HL-60 (cell line): ENCODE measurements at regions not wholly inside any gene's neighbourhood (a gene's known extent, or its start where the extent isn't known, plus 50 kb on each side); places are given as distances from the start of the nearest gene placed in this dataset.

Experiments
- DNase-seq, 2 experiments: peaks; one replicate each; pipeline ENCODE4 v3.0.0-alpha.2; 2010 to 2020; ENCODE audit warnings: low read depth in 1 of 2, low spot score in 1 of 2
- H3K27ac ChIP-seq: fragments of 250-450 bp; sonication (Bioruptor Pico); replicated peaks from 2 replicates; pipeline ENCODE4 v1.5.1; 2020; ENCODE audit warnings: mild to moderate bottlenecking, moderate library complexity
- H3K27me3 ChIP-seq: fragments of 250-450 bp; sonication (Bioruptor Pico); 2 replicates; pipeline ENCODE4 v1.5.1; 2021; ENCODE audit warnings: mild to moderate bottlenecking, moderate library complexity; ENCODE audit not compliant: insufficient read depth, poor library complexity, severe bottlenecking
- H3K4me3 ChIP-seq: replicated peaks from 2 replicates; pipeline ENCODE4 v1.5.1; 2011; ENCODE audit warnings: mild to moderate bottlenecking, control low read depth, low read length; ENCODE audit not compliant: insufficient read depth
- CTCF ChIP-seq: IDR thresholded peaks from one replicate; pipeline ENCODE4 v1.5.1; 2011; ENCODE audit warnings: low read length, control low read depth, inconsistent platforms; ENCODE audit not compliant: insufficient read depth
- GABPA ChIP-seq: IDR thresholded peaks from 2 replicates; pipeline ENCODE4 v1.6.1; 2012; ENCODE audit warnings: low read depth
- POLR2AphosphoS5 ChIP-seq: IDR thresholded peaks from 2 replicates; pipeline ENCODE4 v1.6.1; 2012; ENCODE audit warnings: low read depth
- SPI1 ChIP-seq: IDR thresholded peaks from 2 replicates; pipeline ENCODE4 v1.6.1; 2012; ENCODE audit warnings: low read depth, mild to moderate bottlenecking, borderline replicate concordance
- TF ChIP-seq, protein P1 (sequence below): IDR thresholded peaks from 2 replicates; pipeline ENCODE4 v1.6.1; 2012; ENCODE audit warnings: low read depth; ENCODE audit not compliant: insufficient replicate concordance

- TF ChIP-seq CTCF: no peak
- TF ChIP-seq GABPA: no peak
- TF ChIP-seq SPI1: no peak
- TF ChIP-seq, protein P1, sequence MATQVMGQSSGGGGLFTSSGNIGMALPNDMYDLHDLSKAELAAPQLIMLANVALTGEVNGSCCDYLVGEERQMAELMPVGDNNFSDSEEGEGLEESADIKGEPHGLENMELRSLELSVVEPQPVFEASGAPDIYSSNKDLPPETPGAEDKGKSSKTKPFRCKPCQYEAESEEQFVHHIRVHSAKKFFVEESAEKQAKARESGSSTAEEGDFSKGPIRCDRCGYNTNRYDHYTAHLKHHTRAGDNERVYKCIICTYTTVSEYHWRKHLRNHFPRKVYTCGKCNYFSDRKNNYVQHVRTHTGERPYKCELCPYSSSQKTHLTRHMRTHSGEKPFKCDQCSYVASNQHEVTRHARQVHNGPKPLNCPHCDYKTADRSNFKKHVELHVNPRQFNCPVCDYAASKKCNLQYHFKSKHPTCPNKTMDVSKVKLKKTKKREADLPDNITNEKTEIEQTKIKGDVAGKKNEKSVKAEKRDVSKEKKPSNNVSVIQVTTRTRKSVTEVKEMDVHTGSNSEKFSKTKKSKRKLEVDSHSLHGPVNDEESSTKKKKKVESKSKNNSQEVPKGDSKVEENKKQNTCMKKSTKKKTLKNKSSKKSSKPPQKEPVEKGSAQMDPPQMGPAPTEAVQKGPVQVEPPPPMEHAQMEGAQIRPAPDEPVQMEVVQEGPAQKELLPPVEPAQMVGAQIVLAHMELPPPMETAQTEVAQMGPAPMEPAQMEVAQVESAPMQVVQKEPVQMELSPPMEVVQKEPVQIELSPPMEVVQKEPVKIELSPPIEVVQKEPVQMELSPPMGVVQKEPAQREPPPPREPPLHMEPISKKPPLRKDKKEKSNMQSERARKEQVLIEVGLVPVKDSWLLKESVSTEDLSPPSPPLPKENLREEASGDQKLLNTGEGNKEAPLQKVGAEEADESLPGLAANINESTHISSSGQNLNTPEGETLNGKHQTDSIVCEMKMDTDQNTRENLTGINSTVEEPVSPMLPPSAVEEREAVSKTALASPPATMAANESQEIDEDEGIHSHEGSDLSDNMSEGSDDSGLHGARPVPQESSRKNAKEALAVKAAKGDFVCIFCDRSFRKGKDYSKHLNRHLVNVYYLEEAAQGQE: no peak
- TF ChIP-seq POLR2AphosphoS5: no peak
- H3K27ac ChIP-seq: no peak overlapping the region
- no peak for DNase-seq
- no peak overlapping the region for H3K4me3 ChIP-seq
- no peaks in the 10 kb centered on the region for H3K27me3 ChIP-seq
Observed at GRCh38 chrX:137290011-137290410, 256.2 kb upstream of the GPR101 start.

DNA sequence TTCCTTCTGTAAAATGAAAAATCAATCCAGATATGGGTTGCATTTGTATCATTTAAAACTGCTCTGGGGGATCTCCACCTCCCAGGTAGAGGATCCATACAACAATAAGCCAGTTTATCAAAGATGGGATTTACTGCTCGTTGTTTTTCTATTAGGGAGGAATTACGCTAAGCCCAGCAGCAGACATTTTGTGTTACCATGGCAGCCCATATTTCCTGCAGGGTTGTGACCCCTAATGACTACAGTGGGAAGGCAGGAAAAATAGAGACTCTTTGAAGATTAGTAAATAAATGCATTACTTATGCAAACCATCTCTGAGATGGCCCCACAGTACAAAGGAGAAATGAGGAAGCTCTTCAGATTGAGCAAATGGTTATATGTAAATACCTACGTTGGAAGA is 253.4 kb upstream of the GPR101 start:
- no peak overlapping the region for H3K27ac ChIP-seq
- no peak overlapping the region for H3K4me3 ChIP-seq
- H3K27me3 ChIP-seq: no peaks in the 10 kb centered on the region
- no peak for DNase-seq
- TF ChIP-seq SPI1 (no peak), GABPA (no peak), CTCF (no peak), POLR2AphosphoS5 (no peak)
- TF ChIP-seq, protein P1: no peak

DNA sequence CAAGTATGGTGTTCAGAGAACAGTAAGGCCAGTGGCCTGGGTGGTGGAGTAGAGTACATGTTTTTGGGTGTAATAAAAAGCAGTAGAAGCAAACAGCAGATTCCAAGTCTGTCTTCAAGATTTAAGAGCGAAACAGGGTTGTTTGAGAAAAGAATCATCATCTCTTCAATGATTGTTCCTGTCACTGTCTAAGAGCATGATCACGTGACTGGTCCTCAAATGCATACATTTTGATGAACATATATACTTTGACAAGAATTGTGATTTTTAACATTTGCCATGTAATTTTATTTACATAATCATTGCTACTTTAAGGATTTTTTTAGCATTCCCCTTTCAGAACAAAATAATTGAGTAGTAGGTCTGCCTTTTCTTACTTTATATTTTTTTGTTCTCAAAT is 252.6 kb upstream of the GPR101 start:
- TF ChIP-seq SPI1 (no peak), CTCF (no peak), GABPA (no peak), POLR2AphosphoS5 (no peak)
- TF ChIP-seq, protein P1: no peak
- Histone ChIP-seq H3K27ac (no peak overlapping the region), H3K4me3 (no peak overlapping the region), H3K27me3 (no peaks in the 10 kb centered on the region)
- no peak for DNase-seq
